SK-N-SH treated with all-trans-retinoic acid at 6 μM for 48 hours (cell line): ENCODE measurements at regions not wholly inside any gene's neighbourhood (a gene's known extent, or its start where the extent isn't known, plus 50 kb on each side); places are given as distances from the start of the nearest gene placed in this dataset.

Experiments
- ARNTL ChIP-seq: fragments of 450-650 bp; formaldehyde crosslinking; IDR thresholded peaks from 2 replicates; pipeline ENCODE4 v1.5.0; 2020; ENCODE audit warnings: low read depth, mild to moderate bottlenecking, moderate library complexity, borderline replicate concordance
- CSDC2 ChIP-seq: fragments of 250-450 bp; sonication (Bioruptor Pico); IDR thresholded peaks from 2 replicates; pipeline ENCODE4 v1.5.0; 2020; ENCODE audit warnings: mild to moderate bottlenecking, moderate library complexity
- GLIS3 ChIP-seq: fragments of 250-450 bp; sonication (Bioruptor Pico); IDR thresholded peaks from 2 replicates; pipeline ENCODE4 v1.5.0; 2020; ENCODE audit warnings: mild to moderate bottlenecking, moderate library complexity
- ISL1 ChIP-seq: fragments of 250-450 bp; sonication (Bioruptor Pico); IDR thresholded peaks from 2 replicates; pipeline ENCODE4 v2.1.2; 2022; ENCODE audit warnings: mild to moderate bottlenecking, moderate library complexity
- OSR1 ChIP-seq: fragments of 250-450 bp; sonication (Bioruptor Pico); IDR thresholded peaks from 2 replicates; pipeline ENCODE4 v1.8.0; 2022; ENCODE audit warnings: moderate library complexity, mild to moderate bottlenecking, inconsistent platforms
- PATZ1 ChIP-seq: fragments of 250-450 bp; sonication (Bioruptor Pico); IDR thresholded peaks from 2 replicates; pipeline ENCODE4 v1.8.0; 2020; ENCODE audit warnings: mild to moderate bottlenecking, moderate library complexity, borderline replicate concordance
- PPARA ChIP-seq: fragments of 250-450 bp; sonication (Bioruptor Pico); IDR thresholded peaks from 2 replicates; pipeline ENCODE4 v1.5.0; 2020; ENCODE audit warnings: mild to moderate bottlenecking, borderline replicate concordance
- RARB ChIP-seq: fragments of 250-450 bp; sonication (Bioruptor Pico); IDR thresholded peaks from 2 replicates; pipeline ENCODE4 v1.8.0; 2021; ENCODE audit warnings: mild to moderate bottlenecking, moderate library complexity
- TCF4 ChIP-seq: fragments of 250-450 bp; sonication (Bioruptor Pico); IDR thresholded peaks from 2 replicates; pipeline ENCODE4 v1.8.0; 2021; ENCODE audit warnings: mild to moderate bottlenecking, moderate library complexity, borderline replicate concordance
- TSHZ2 ChIP-seq: fragments of 250-450 bp; sonication (Bioruptor Pico); IDR thresholded peaks from 2 replicates; pipeline ENCODE4 v1.5.0; 2020; ENCODE audit warnings: mild to moderate bottlenecking, moderate library complexity
- ZC3H10 ChIP-seq: fragments of 250-450 bp; sonication (Bioruptor Pico); IDR thresholded peaks from 2 replicates; pipeline ENCODE4 v1.5.1; 2021; ENCODE audit warnings: mild to moderate bottlenecking, moderate library complexity
- ZFP30 ChIP-seq: fragments of 450-650 bp; formaldehyde crosslinking; IDR thresholded peaks from 2 replicates; pipeline ENCODE4 v1.5.0; 2022; ENCODE audit warnings: mild to moderate bottlenecking, moderate library complexity
- ZNF565 ChIP-seq: fragments of 450-650 bp; formaldehyde crosslinking; conservative IDR thresholded peaks from 2 replicates; pipeline ENCODE4 v1.5.0; 2020; ENCODE audit warnings: low read depth, mild to moderate bottlenecking, moderate library complexity

- TF ChIP-seq ZC3H10 (CRISPR knock-in tag), result no peak
- TF ChIP-seq GLIS3, result no peak
- no peak for TF ChIP-seq PATZ1 (CRISPR knock-in tag)
- no peak for TF ChIP-seq TCF4 (CRISPR knock-in tag)
- TF ChIP-seq PPARA (CRISPR knock-in tag), result no peak
- TF ChIP-seq TSHZ2, result no peak
- no peak for TF ChIP-seq ARNTL (CRISPR knock-in tag)
- TF ChIP-seq ZNF565 (CRISPR knock-in tag), result no peak
- no peak for TF ChIP-seq OSR1 (CRISPR knock-in tag)
- no peak for TF ChIP-seq RARB
- no peak for TF ChIP-seq CSDC2 (CRISPR knock-in tag)
- no peak for TF ChIP-seq ZFP30
- TF ChIP-seq ISL1, result no peak
Measured at GRCh38 chr2:240350006-240350355, 85.5 kb upstream of the GPC1 start.
